Activated naive CD4-positive, alpha-beta T cell treated with Interleukin-2 at 50 U/mL for 16 hours (primary cell): ENCODE measurements at regions not wholly inside any gene's neighbourhood (a gene's known extent, or its start where the extent isn't known, plus 50 kb on each side); places are given as distances from the start of the nearest gene placed in this dataset.

Experiments used
- DNase-seq: peaks from one replicate; pipeline ENCODE4 v3.0.0-alpha.2; 2020

GRCh38 chr9:28899267-28899666 lies 1326.0 kb upstream of the C9orf72 start:
- DNase-seq: no peak

GRCh38 chr9:28899926-28900325 lies 1326.6 kb upstream of the C9orf72 start:
- no peak for DNase-seq

DNA sequence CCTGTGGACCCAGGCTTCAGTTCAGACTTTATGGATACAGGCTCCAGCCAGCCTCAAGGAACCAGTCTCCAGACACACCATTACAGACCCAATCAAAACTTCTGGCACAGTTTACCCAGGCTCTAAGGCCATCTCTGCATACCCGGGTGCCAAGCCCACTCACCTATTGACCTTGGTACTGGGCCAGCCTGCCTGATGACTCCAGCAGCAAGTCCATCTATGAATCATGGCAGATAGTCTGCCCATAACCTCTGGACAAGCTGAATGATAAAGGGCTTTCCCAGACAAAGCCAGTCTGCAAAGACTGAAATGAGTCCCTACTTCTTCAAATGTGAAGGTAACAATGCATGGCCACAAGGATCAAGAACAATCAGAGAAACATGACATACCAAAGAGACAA lies 1327.1 kb upstream of the C9orf72 start:
- DNase-seq: no peak

DNA sequence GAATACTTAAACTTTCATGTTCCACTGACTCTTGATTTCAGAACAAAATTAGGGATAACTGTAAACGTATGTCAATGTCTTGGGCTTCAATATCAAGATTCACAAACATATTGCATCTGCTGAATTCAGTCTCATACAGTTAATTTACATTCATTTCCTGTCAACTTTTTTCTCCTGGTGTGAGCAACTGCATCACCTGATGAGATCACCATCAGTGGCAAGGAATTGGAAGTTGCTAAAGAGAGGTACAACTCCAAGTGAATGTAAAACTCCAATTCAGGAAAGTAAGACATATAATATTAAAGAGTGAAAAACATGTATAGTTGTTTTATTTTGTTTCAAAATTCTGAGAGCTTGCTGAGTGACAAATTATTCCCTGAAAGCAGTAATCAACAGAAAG lies 1336.2 kb upstream of the C9orf72 start:
- no peak for DNase-seq

DNA sequence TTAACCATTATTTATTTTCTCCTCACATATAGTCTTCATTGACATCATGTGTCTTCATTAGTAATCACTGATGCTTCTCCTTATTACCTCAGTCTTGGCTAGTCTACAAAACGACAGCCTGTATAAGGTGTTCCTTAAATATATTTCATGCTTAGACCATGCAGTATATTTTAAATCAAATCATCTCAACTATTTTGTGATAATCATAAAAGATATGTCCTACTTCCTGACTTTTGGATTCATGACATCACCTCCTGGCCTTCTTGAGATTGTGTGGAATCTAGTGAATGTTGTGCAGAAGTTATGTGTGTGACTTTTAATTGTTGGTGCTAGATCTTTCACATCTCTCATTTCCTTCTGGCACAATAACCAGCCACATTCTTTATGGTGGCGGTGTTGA lies 1339.3 kb upstream of the C9orf72 start:
- DNase-seq: no peak

DNA sequence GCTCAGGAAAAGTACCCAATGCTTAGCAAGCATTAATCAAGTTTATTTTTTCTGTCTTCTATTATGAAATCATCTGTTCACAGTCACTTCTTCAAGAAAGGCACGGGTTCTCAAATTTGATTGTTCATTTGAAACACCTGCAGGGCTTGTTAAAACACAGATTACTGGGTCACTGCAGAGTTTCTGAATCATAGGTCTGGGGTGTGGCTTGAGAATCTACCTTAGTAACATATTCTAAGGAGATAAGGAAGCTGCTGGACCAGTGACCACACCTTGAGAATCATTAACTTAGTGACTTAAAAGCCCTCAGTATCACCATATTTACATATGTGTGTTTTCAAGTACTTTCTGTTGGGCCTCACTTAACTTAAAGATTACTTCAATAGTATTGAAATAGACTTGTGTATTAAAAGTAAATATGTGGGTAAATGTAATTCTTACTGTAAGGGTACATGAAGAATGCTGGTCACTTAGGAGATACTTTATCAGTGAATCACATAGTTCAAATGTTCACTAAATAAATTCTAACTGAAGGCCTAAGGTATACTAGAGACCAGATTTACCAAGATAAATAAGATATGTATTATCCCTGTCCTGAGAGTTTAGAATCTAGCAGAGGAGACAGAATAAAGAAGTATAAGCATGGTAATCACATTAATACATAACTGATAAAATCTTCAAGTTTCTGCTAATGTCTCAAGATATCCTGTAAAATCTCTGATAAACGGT lies 1342.1 kb upstream of the C9orf72 start:
- no peak for DNase-seq

GRCh38 chr9:28916348-28916747 lies 1343.1 kb upstream of the C9orf72 start:
- no peak for DNase-seq

DNA sequence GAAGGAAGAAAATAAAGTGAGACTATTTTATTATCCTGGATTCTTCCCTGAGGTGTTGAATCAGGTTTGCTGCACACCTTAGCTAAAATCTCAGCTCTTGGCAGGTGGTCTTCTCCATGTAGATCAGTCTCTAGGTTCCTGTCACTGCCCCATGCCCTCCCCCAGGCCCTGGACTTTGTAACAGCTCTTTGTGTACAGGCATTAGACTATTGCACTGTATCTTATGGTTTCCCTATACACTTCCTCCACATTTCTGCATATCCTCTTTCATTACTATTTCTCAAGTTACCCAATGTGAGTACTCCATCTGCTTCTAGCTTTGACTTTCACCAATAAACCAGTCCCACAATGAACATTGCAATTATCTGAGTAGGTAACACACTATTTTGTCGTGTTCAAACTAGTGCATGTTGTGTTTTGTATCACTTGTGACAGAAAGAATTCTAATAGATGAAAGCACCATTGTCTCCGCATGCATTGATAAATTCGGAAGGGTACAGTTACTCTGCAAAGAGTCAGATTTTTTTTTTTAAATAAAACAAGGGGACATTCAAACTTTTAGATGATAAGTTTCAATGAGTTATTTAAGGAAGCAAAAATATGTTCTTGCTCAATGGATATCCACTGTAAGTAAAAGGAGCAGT lies 1348.7 kb upstream of the C9orf72 start:
- DNase-seq: no peak

GRCh38 chr9:28922891-28923290 lies 1349.6 kb upstream of the C9orf72 start:
- DNase-seq: no peak

DNA sequence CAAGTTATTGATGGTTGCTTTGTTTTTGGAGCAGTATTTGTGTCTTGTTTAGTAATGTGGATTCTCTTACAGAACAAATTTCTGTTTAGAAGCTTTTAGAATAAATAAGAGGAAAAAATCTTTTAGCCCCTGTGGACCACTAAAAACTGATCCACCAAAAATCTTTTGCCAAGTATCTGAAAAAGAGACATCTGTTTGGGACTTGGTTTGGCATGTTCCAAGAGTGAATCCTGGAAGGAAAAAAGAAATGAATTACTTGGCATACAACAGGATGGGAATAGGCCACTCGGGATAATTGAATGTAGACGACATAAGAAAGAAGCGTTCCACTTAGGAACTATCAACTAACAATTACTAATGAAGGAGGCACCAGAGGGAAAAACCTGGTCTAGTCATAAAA lies 1350.1 kb upstream of the C9orf72 start:
- DNase-seq: no peak

GRCh38 chr9:28925157-28925556 lies 1351.9 kb upstream of the C9orf72 start:
- no peak for DNase-seq

GRCh38 chr9:28926306-28926705 lies 1353.0 kb upstream of the C9orf72 start:
- no peak for DNase-seq

GRCh38 chr9:28927691-28928090 lies 1354.4 kb upstream of the C9orf72 start:
- no peak for DNase-seq

DNA sequence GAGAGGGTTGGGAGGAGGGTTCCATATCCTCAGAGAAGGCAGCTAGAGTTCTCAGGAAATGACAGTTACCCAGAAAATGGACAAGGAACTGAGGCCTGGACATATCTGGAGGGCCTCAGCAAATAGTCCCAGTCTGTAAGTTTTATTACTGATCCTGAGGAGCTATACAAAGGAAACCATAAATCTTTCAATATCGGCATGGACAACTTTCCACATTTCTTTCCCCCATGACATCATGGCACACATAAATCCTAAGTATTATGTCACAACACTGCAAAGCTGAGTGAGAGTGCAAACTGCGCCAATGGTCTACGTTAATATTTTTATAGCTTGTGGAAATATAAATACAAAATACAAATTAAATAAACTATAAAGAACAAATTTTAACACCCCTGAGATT lies 1356.2 kb upstream of the C9orf72 start:
- no peak for DNase-seq

DNA sequence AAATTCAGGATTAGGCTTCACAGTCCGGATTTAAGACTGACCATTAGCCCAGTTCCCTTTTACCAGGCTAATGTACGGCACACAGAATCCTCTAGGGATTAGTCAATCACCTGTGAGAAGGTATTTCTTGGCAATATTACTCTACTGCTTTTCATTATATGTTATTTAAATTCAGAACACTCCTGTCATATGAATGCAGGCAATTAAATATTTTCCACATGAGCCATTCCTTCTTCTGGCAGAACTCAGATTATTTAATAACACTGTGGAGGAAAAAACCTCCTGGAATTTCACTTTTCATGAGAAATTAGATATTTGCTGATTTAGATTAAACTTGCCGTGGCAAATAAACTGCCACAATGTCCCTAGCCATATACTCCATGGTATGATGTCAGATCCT lies 1357.5 kb upstream of the C9orf72 start:
- DNase-seq: no peak

- DNase-seq: no peak
Observed at GRCh38 chr9:28934111-28934510, 1360.8 kb upstream of the C9orf72 start.

- no peak for DNase-seq
Observed at GRCh38 chr9:28938981-28939380, 1365.7 kb upstream of the C9orf72 start.

DNA sequence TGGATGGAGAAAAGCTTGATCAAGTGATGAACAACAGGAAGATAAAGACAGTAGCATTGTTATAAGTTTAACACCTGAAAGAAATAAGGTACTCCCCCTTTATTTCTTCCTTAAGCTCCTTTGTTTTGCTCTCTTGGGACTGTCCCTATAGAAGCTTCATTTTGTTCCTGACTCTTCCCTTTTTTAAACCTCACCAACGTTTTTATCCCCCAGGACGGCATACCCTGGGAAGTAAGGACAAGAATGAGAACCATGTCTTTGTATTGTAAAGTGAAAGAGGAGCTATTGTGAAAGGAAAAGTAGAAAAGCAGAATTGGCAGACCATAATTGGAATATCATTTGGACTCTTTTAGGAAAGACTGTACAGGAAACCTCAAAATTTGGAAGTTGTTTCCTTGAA lies 1368.6 kb upstream of the C9orf72 start:
- DNase-seq: no peak

- DNase-seq: no peak
Observed at GRCh38 chr9:28942941-28943340, 1369.7 kb upstream of the C9orf72 start.

- DNase-seq: no peak
Observed at GRCh38 chr9:28946648-28947047, 1373.4 kb upstream of the C9orf72 start.

DNA sequence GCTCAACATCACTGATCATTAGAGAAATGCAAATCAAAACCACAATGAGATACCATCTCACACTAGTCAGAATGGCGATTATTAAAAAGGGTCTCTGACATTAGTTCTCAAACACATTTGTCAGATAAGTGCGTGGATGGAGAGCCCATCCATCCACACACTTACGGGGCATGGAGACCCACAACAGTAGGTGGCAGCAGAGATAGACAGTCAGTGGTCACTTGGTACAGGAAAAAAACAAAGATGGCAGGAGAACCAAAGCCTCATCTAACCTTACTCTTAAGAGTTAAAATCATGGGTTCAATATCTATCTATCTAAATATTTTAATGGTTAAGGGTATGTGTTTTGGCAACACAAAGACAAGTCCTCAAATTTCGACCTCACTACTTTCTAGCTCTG lies 1378.7 kb upstream of the C9orf72 start:
- no peak for DNase-seq

DNA sequence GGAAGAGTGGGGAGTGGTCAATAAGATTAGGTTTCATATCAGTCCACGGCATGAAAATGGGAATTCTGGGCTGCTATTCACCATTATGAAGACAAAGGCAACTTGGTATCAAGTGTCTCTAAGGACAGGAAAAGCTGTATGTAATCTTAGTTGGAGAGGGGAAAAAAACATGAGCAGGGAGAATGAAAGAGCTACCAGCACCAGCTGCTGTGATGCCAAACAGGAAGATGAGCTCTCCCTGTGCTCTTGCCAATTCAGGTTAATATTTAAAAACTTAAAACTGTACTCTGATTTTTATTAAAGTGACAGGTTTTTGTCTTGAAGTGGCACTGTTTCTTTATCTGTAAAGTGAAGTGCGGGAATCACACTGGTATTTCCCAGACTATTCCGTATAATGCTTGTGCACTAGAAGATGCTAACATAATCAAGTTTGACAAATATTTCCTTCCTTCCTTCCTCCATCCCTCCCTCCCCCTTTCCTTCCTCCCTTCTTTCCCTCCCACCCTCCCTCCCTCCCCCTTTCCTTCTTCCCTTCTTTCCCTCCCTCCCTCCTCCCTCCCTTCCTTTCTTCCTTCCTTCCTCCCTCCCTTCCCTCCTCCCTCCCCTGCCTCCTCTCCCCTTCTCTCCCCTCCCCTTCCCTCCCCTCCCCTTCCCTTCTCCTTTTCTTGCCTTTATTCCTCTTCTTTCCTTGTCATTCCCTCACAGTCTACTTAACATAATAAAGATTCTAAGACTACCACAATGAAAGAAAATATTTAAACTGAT lies 1383.0 kb upstream of the C9orf72 start:
- no peak for DNase-seq

DNA sequence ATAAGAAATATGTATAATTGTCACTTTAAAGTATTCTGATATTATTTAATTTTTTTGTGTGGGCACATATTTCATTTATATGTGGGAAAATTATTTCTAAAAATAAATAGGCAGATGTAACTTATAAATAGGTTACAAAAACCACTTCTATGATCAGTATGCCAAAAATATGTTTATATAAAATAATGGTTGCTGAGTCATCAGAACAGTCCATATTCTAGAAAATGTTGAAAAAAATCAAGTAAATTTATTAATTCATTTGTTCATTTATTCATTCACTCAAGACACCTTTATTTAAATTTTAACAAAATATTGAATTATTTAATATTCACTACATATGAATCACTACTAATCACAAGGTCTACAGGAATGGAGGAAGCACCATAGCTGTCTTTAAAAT lies 1387.3 kb upstream of the C9orf72 start:
- DNase-seq: no peak

- DNase-seq: no peak
Observed at GRCh38 chr9:28961623-28962022, 1388.3 kb upstream of the C9orf72 start.
